ENCODE measurements at regions not wholly inside any gene's neighbourhood (a gene's known extent, or its start where the extent isn't known, plus 50 kb on each side); places are given as distances from the start of the nearest gene placed in this dataset.

DNA sequence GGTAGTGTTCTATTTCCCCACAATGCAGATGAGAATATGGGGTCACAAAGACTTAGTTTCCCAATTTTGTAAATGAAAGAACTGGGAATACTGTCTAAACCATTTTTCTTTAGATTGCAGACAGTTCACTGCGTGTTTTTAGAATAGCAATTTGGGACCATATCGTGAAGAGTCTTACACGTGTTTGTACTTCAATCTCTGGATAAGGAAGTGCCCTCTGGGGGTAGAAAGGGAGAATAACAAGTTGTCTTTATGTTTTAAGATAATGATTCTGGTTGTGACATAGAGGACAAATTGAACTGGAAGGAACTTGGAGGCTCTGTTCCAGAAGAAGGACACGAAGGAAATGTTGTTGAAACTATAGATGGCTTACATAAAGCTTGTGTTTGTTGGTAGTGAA lies 457.7 kb downstream of the CBLN2 start:
- no peak for DNase-seq (ENCODE audit: low spot score)

DNA sequence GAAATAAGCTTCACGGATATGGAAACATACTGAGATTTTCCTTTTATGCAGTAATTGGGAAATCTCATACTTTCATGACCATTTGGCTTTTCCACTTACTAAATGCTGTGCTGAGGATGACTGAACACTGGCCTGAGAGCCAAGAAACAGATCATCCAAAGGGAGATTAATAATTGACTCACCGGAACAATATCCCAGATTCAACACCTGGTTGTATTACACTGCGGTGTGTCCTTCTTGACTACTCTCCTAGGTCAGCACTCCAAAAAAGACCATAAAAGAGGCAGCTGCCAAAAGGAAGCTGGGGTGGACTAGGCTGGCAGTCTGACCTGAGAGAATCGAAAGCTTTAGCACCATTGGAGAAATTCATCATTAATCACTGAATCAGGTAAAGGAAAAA lies 469.1 kb downstream of the CBLN2 start:
- no peak for DNase-seq (ENCODE audit: low spot score)

DNA sequence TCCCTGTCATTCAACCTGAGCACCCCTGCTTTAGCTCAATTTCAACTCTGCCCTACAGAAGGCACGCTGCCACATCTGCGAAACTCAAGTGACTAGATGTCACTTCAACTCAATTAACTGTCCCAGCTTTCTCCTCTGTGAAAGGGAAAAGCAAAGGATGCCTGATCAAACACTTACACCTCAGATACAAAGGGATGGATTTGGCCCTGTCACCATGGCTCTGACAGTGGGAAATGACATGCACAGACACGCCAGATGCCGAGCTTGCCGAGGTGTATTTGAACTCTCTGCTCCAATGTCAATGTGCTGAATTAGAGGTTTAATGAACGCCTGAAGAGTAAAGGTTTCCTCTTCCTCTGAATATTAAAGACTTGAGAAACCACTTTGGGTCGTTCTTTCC lies 481.1 kb downstream of the CBLN2 start:
- no peak for DNase-seq (ENCODE audit: low spot score)

DNA sequence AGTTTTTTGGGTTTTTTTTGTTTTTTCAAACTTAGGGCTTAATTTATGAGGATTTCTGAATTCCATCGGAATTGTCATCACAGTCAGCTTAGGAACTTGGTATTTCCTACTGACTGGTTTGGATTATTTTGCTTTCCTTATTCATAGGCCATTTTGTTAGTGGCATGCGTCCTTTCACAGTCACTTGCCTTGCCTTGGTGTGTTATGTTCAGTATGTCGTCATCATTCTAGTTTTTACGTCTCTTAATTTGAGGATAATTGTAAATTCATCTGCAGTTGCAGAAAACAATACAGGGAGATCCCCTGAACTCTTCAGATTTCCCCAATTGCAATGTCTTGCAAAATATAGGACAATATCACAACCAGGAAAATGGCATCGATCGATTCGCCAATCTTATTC lies 485.3 kb downstream of the CBLN2 start:
- DNase-seq (ENCODE audit: low spot score), result no peak

DNA sequence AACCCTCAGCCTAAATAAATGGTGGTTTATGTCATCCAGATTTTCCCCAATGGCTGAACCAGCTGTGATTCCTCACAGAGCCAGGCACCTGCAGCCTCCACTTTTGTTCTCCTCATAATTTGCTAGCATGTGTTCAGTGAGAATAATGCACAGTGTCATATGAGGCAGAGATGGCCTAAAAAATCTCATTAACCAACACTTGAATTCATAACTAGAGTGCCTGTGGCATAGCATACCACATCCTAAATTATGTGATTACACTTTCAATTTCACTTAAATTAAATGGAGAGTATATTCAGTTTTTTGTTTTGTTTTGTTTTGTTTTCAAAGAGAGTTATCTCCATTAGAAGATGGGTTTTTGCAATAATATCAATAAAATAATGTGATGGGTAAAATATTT lies 488.0 kb downstream of the CBLN2 start:
- DNase-seq (ENCODE audit: low spot score), result no peak

DNA sequence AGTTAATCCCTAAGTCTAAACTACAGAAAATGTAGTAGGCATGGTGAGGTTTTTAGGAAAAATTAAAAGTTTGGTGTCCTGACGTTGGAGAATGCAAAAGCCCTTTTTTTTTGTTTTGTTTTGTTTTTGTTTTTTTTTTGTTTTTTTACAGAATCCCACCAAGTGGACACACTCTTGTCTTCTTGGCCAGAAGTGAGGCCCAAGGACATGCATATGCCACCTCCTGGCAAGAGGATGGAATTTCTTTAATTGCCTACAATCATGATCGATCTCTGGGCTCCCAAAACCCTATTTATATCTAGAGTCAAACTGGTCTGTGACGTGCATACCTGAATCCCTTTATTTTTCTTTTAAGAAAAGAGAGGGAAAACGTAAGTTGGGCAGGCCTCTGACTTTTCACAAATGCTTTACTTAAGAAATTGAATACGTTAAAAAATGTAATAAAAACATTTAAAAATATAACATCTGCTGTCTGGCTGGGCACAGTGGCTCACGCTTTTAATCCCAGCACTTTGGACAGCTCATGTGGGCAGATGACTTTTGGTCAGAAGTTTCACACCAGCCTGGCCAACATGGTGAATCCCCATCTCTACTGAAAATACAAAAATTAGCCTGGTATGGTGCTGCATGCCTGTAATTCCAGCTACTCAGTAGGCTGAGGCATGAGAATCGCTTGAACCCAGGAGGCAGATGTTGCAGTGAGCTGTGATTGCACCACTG lies 502.7 kb downstream of the CBLN2 start:
- no peak for DNase-seq (ENCODE audit: low spot score)

DNA sequence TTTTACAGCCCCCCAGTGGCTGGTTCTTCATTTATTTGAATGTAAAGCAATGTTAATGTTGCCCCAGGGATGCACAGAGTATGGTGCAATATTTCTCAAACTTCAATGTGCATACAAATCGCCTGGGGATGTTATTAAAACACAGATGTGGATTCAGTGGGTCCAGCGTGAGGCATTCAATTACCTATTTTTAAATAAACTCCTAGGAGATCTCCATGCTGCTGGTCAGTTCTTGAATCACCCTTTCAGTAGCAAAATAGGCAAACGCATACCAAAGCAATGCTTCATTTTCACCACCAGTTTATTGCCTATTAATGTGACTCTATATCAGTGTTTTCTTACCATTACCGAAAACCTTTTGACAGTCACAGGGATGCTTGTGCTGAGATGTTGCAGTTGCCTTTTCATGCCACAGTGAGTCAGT lies 530.7 kb downstream of the CBLN2 start:
- DNase-seq (ENCODE audit: low spot score), result no peak

DNA sequence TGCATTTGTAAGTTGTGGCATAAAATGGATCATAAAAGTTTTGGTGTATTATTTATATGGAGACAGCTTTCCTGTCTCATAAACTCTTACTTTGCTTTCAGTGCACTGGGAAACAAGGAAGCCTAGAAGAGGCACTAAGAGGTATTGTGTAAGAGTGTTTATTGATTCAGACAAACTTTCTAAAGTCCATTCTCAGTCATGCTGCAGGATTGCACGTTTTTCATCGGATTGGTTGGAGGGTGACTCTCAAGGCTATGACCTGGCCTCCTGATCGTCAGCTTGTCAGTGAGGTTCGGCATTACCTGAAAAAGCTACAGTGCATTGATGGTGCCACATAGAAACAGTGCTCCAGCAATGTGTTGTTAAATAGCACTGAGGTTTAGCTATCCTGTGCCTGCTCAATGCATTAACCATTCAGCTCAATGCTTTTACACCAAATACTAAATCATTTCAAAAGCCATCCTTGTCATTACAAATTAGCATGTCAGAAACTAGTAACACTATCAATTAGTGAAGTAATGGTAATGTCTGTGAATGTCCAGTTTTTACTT lies 545.5 kb downstream of the CBLN2 start:
- DNase-seq (ENCODE audit: low spot score), result no peak

DNA sequence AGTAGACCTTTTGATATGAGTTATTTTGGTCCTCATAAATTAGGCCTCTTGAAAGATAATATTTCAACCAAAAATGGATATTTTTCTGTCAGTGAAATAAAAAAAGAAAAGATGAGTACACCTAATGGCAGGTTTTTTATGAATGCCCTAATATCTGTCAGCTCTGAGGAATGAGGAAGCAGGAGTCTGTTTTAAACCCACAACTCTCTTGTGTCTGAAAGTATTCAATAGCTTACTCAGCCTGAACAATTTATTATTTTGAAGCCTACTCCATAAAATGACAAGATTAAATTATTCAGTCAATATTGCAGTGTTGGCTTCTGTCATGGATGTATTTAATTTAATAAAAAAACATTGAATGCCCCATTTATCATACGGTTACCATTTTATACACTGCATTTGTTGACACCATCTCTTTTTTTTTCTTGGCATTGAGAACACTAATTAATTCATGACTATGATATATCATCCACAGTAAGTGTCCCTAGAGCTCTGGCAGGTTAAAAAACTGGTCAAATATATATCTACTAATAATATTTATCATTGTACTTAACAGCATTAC lies 548.2 kb downstream of the CBLN2 start:
- no peak for DNase-seq (ENCODE audit: low spot score)

DNA sequence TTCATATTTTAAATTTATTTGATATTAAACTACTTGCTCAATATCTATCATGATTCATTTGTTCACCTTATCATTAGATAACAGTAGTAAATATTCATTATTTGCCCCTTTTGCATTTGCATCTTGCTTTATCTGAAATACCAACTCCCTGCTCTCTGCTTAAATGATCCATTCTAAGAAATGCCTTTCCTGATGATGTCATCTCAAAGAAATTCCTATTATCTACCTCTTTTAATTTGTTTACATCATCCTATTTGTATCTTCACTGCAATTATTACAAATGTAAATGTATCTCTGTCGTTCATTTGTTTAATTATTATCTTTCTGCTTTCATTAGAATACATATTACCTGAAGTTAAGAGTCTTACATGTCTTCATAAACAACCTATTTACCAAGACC lies 549.9 kb downstream of the CBLN2 start:
- DNase-seq (ENCODE audit: low spot score), result no peak

DNA sequence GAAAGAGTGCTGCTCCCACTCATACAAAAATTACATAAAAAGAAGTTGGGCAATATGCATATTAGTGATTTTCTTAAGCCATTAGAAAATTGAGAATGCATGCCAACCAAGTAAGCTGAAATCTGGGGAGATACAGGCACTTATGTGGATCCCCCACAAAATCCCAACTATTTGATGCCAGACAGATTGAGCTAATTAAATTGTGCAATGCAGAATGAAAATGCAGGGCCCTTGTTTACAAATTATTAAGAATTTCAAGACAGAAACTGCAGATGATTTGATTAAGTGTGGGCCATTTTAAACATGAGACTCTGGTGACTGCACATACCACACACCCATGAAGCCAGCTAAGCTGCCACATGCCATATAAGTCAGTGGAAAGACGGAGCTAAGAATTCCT lies 554.5 kb downstream of the CBLN2 start:
- no peak for DNase-seq (ENCODE audit: low spot score)

DNA sequence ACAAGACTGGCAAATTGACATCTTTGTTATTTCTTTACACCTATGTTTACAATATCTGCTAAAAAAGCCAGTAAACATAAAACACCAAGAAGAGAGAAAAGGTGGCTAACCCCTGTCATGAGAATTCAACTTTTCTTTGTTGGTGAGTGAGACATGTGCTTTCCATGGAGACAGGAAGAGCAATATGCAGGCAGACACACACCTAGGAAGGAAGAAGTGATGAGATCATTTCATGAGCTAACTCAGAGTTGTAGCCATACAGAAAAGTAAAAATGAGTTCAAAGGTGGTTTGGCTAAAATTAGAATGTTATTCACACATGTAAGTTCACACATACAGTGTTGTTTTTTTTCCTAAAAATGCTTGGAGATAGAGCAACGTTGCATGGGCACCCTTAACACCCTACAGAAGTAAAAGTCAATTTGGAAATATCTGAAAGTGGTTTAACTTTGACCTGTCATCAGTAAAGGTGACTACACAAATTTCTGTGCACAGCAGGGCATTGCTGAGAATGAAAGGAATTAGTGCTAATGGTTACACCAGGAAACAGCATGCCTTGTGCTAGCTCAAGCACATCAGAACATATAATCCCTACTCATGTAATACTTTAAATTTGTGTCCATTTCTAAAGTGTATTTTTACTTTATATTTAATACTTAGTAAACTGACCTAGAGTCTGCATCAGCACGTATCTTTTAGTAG lies 557.6 kb downstream of the CBLN2 start:
- DNase-seq (ENCODE audit: low spot score), result no peak

DNA sequence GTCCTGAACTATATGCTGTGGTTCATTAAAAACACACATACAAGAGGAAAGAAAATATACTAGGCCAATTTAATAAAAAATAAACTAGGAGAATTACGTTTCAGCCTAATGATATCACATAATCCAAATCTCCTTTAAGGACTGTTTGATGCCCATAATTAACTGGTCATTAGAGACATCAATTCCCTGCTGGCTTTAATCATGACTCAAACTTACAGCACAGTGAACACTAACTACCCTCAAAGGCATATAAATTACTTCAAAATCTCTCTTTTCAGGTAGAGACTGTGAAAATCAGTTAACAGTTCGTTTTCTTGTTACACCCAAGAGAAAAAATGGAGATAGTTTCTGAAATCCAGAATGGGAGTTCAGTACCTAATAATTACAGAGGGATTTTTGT lies 567.4 kb downstream of the CBLN2 start:
- DNase-seq (ENCODE audit: low spot score), result no peak

DNA sequence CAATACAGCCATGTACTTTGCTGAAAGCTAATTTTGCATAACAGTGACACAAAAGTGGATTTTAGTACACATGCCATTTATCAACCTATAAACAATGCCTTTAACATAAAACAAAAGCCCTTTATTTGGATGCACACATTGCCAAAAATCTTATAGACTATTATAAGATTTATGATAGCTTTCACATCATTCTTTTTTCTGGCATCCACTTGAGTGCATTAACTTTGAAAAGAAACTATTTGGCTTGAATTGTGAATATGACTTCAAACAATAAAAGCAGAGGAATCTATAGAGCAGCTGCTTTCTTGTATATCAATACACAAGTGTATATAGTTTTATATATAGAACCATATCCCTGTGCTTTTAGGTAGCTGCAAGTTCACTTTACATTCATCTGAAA lies 577.4 kb downstream of the CBLN2 start:
- no peak for DNase-seq (ENCODE audit: low spot score)

DNA sequence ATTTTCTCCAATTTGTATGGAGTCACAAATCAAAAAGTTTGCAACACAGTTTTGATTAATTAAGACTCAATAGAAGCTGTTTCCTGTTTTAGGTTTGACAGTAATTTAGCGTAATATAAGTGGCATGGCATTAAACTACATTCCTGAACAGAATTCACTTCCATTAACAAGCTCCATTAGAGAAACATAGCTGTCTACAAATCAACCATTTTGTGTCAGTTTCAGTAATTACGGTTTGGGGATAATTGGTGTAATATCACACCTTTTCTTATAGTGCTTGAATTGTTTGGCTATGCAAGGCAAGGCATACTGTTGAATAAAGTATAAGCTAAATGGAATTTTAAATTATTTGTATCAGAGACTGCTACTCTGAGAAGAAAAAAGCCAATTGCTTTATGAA lies 585.5 kb downstream of the CBLN2 start:
- DNase-seq (ENCODE audit: low spot score), result no peak

DNA sequence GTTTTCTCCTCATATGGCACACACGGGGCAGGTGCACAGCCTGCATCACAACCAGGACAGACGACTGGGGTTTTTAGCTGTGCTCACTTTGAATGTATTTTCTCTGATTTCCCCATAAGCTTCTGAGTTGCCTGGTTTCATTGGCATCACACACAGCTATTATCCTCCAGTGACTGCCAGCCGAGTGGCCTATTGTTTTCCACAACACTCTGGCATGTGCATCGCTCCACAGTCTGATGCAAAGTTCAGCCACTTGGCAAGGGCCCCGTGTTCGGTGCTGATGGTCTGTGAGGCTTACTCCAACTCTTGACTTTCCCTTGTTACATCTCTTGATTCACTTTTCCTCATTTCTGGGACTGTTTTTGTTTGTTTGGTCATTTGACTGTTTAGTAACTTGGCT lies 593.1 kb downstream of the CBLN2 start:
- no peak for DNase-seq (ENCODE audit: low spot score)

DNA sequence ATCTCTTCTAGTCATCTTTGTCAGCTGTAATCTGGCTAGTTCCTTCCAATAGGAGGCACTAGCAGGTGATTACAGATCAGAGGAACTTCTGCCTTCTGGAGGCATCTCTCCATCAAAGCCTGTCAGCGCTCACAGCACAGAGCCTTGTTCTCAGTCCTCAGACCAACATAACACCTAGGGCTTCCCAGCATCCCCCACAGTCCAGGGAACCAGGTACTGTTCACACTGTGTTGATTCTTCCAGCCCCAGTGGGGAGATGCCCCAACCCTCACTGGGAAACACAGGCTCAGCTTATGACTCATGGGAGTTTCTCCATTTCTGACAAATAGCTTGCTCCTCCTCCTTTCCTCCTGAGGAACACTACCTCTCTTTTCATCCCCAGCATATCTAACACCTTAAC lies 601.7 kb downstream of the CBLN2 start:
- DNase-seq (ENCODE audit: low spot score), result no peak

DNA sequence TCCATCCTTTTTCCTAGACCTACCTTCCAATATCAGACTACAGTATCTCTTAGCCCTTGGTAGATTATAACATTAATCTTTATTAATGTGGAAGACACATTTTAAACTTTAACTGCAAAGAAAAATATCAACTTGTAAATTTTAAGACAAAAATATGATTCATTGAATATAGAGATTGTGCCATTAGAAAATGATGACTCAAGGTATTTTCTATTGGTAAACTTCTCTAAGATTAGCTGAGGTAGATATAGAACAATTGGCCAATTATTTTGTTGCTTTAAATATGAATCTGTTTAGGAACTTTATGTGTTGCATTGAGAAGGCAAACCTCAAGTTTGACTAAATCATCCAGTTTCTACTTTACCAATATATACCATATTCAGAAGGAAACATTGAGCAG lies 604.7 kb downstream of the CBLN2 start:
- DNase-seq (ENCODE audit: low spot score), result no peak

DNA sequence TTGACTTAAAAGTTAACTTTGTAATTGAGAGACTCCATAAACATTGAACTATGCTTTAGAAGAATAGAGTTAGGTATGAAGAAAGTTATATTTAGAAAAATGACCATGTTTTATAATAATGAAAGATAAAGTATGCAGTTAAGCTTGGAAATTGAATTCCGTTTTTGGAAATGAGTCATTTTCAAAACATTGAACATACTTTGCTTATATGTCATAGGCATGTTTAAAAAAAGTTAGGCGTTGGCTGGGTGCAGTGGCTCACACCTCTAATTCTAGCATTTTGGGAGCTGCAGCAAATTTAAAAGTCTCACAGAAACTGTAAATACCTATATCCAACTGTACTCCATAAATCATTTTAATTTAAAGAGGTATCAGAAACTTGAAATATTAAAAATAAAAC lies 607.4 kb downstream of the CBLN2 start:
- no peak for DNase-seq (ENCODE audit: low spot score)

DNA sequence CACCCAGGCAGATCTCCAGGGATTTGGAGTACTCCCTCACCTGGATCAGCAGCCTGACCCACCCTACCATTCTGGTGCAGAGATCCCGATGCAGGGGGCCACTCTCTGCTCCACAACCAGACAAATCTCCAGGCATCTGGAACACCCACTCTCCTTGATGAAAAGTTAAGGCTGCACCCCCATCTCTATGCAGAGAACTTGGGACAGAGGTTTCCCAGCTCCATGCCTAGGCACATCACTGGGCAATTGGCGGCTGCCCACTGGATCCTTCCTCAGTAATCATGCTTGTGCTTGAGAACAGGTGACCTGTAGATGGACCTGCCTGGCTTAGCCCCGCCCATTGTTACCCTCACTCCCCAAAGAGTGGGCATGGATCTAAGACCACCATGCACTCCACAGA lies 624.9 kb downstream of the CBLN2 start:
- no peak for DNase-seq (ENCODE audit: low spot score)

DNA sequence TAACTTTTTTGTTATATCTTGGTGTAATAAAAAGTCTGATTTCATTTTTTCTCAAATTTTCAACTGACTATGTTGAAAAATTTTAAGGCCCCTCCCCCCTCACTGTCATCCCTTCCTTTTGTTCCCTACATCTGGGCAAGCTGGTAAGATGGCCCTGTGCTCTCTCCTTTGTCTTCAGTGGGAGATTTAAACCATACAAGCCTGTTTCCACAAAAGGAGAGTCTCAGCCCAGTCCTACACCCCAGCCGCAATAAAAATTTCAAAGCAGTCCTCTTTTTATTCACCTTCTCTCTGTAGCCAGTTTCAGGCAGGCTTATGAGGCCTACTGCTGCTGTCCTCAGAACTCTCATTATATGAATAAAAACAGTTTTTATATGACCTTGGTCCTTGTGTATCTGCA lies 630.5 kb downstream of the CBLN2 start:
- no peak for DNase-seq (ENCODE audit: low spot score)

DNA sequence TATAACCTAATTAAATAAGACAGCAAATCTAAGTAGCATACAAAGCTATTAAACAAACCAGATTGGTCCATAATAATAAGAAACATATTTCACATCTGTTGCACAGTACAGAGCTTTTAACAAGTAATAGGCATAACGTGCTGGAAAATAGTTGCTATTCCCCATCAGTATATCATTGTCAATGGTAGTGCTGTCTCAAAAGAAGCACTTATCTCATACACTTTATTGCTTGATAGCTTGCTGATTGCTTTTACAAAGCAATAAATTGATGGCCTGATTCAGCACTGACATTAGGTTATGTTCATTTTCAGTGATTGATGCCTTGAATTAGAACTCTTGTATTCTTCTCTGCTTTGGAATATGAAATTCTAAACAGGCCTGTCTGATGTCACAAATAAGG lies 641.7 kb downstream of the CBLN2 start:
- no peak for DNase-seq (ENCODE audit: low spot score)

DNA sequence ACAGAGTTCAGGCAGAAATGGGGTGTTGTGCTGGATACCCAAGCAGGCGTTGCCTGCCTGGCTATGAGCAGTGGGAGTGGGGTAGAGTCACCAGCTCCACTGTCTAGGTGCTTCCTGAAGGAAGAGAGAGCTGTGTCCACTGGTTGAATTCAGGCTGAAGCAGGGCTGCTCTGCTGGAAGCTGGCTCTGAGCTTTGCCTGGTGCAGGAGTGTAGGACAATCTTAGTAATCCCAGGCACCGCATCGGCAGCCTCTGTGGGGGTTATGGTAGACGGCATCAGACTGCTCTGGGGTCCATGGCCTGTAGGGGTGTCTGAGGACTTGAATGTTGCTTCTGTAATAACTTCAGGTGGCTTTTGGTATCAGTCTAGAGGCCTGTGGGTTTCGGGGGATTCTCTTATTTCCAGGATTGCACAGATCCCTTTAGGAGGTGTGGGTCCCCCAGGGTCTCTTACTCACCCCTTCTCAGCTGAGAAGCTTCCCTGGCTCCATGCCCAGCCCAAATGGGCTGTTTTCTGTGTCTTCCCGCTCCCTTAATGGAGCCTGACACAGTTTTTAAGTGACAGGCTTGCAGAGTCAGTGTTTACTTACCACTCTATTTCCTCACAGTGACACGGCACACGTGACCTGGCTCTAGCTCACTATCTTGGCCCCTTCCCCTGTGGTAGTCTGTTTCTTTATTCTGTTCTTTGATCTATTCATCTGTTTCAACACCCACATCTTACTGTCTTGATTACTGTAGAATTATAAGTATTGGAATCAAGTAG lies 644.3 kb downstream of the CBLN2 start:
- no peak for DNase-seq (ENCODE audit: low spot score)
